ENCODE measurements at regions not wholly inside any gene's neighbourhood (a gene's known extent, or its start where the extent isn't known, plus 50 kb on each side); places are given as distances from the start of the nearest gene placed in this dataset.

GRCh38 chr6:28696167-28696566 is 170.5 kb downstream of the GPX5 start:
- Mint-ChIP-seq H3K27ac (no peak overlapping the region), H3K9me3 (no peaks in the 10 kb centered on the region), H3K4me3 (no peak overlapping the region), H3K36me3 (peaks cover 6% of the 10 kb centered on the region), H3K4me1 (peaks cover 5% of the 10 kb centered on the region), H3K27me3 (peaks cover 97% of the 10 kb centered on the region)
- ATAC-seq = no peak

- Mint-ChIP-seq H3K4me1 (peaks cover 5% of the 10 kb centered on the region), H3K36me3 (peaks cover 6% of the 10 kb centered on the region), H3K27me3 (peaks cover 97% of the 10 kb centered on the region), H3K9me3 (no peaks in the 10 kb centered on the region), H3K27ac (no peak overlapping the region), H3K4me3 (no peak overlapping the region)
- ATAC-seq = no peak
These were observed 171.0 kb downstream of the GPX5 start for GRCh38 chr6:28696682-28697081.

GRCh38 chr6:28707387-28708282 is 182.0 kb downstream of the GPX5 start:
- ATAC-seq = no peak
- Mint-ChIP-seq H3K27me3 (peaks cover 86% of the 10 kb centered on the region), H3K36me3 (peaks cover 17% of the 10 kb centered on the region), H3K9me3 (peaks cover 19% of the 10 kb centered on the region), H3K4me3 (no peak overlapping the region), H3K4me1 (peaks cover 6% of the 10 kb centered on the region), H3K27ac (no peak overlapping the region)

DNA sequence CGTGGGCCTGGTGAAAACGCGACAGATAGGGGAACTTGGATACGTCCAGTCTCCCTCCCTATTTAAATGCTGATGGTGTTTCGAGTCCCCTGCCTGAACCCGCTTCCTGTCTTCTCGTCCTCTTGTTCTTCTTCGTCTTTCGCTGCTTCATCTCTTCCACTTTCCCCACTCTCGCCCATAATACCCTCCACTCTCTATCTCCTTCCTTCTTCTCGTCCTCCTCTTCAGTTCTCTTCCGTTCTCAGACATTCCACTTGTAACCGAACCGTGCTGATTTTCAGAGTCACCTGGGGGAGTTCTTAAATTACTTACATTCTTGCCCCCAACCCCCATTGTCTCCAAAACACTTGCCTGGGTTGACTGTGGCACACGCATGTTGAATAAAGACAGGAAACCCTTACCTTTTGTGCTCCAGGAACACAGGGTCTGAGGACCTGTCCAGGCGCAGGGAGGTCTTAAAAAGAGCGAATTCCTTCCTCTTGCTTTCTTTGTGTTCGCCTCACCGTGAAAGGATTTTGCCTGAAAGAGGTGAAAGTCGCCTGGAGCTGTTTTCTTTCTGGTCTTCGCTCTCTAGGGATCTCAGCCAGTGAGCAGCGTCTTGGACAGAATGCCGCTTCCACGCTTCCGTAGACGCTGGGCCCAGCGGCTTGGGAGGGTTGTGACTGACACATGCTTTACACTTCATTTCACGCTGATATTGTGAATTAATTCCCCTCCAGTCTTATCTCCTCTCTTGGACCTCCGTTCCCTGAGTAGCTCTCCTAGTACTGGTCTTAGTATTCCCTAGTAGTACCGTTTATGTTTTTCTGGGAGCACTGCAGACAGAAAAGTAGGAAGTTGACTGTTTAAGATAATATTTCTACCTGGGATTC is 184.0 kb downstream of the GPX5 start:
- H3K36me3 Mint-ChIP-seq = peaks cover 17% of the 10 kb centered on the region
- no peak overlapping the region for H3K27ac Mint-ChIP-seq
- peak overlapping the region; percentile 1 for H3K4me3 Mint-ChIP-seq
- H3K9me3 Mint-ChIP-seq = peaks cover 19% of the 10 kb centered on the region
- no peak for ATAC-seq
- H3K4me1 Mint-ChIP-seq = peaks cover 6% of the 10 kb centered on the region
- peaks cover 65% of the 10 kb centered on the region for H3K27me3 Mint-ChIP-seq

GRCh38 chr6:28710466-28711191 is 184.9 kb downstream of the GPX5 start:
- Mint-ChIP-seq H3K4me3 (no peak overlapping the region), H3K36me3 (peaks cover 17% of the 10 kb centered on the region), H3K27me3 (peaks cover 56% of the 10 kb centered on the region)

GRCh38 chr6:28711325-28711724 is 185.6 kb downstream of the GPX5 start:
- ATAC-seq = no peak
- H3K27me3 Mint-ChIP-seq = peaks cover 49% of the 10 kb centered on the region
- peaks cover 6% of the 10 kb centered on the region for H3K4me1 Mint-ChIP-seq
- no peak overlapping the region for H3K27ac Mint-ChIP-seq
- H3K36me3 Mint-ChIP-seq = peaks cover 17% of the 10 kb centered on the region
- H3K4me3 Mint-ChIP-seq = no peak overlapping the region
- H3K9me3 Mint-ChIP-seq = peaks cover 19% of the 10 kb centered on the region

More at GRCh38 chr6:28710466-28711191, 184.9 kb downstream of the GPX5 start:
- H3K27ac Mint-ChIP-seq = no peak overlapping the region
- peaks cover 6% of the 10 kb centered on the region for H3K4me1 Mint-ChIP-seq
- no peak for ATAC-seq
- peaks cover 19% of the 10 kb centered on the region for H3K9me3 Mint-ChIP-seq

DNA sequence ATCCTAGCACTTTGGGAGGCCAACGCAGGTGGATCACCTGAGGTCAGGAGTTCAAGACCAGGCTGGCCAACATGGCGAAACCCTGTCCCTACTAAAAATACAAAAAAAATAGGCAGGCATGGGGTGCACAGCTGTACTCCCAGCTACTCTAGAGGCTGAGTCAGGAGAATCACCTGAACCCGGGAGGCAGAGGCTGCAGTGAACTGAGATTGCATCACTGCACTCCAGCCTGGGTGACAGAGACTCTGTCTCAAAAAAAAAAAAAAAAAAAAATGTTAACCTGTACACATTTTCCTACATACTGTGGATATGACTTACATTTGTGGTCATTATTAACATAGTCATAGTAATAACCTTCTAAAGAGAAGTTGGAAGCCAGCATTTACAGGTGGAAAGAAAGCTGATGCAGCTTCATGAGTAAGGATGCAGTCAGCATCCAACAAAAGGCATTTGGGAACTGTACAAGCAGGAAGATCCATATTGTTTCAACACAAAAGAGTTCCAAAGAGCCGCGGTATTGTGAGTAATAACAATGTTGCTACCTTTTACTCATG is 186.2 kb downstream of the GPX5 start:
- Mint-ChIP-seq H3K36me3 (peaks cover 15% of the 10 kb centered on the region), H3K27ac (no peak overlapping the region), H3K27me3 (peaks cover 44% of the 10 kb centered on the region), H3K9me3 (peaks cover 17% of the 10 kb centered on the region), H3K4me3 (no peak overlapping the region), H3K4me1 (peaks cover 6% of the 10 kb centered on the region)
- ATAC-seq = no peak

DNA sequence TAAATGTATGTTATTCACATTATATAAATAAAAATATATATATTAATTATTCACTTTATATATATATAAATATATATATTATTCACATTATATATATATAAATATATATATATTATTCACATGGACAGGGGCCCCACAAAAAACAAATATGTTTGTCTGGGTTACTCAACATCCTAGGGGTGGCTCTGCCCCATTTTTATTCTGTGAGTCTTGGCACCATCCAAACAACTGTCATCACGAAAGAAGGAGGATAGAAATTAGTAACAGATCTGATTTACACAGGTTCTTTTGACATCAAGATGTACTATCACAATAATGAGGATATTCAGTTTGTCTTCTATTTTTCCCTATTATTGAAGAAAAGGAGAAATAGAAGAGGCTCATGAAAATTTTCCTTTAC is 187.3 kb downstream of the GPX5 start:
- Mint-ChIP-seq H3K9me3 (peaks cover 8% of the 10 kb centered on the region), H3K36me3 (peaks cover 7% of the 10 kb centered on the region), H3K27ac (no peak overlapping the region), H3K27me3 (peaks cover 33% of the 10 kb centered on the region), H3K4me3 (no peak overlapping the region), H3K4me1 (peaks cover 6% of the 10 kb centered on the region)
- ATAC-seq = no peak

DNA sequence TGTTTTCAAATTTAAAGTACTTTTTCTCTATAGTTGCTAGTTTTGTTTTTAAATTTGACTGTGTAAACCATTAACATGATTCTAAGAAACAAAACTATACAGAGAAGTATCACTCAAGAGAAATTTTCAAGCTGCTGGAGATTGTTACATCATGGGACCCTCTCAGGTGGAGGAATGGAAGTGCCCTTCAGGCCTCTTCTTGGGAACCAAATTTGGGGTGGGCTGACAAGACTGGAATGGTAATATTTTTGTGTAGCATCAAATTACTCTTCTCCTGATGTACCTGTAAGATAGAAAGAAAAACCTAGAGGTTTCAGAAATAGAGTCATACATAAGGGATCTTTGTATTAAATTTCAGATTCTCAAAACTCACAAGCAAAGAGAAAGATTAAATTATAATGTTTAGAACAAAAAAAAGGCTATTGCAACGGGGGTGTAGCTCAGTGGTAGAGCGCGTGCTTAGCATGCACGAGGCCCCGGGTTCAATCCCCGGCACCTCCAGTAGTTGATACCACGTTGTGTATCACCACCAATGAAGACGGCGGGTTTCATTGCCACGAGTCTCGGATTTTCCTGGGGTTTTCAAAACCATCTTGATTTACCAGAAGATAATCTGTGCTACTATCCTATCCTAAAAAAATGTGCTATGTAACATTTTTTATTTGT is 193.7 kb downstream of the GPX5 start:
- Mint-ChIP-seq H3K9me3 (no peaks in the 10 kb centered on the region), H3K36me3 (no peaks in the 10 kb centered on the region), H3K4me1 (no peaks in the 10 kb centered on the region), H3K27me3 (peaks cover 26% of the 10 kb centered on the region), H3K27ac (no peak overlapping the region), H3K4me3 (no peak overlapping the region)
- ATAC-seq = no peak

- no peak for ATAC-seq
- H3K9me3 Mint-ChIP-seq = no peaks in the 10 kb centered on the region
These were observed 194.9 kb downstream of the GPX5 start for GRCh38 chr6:28720357-28721231.

DNA sequence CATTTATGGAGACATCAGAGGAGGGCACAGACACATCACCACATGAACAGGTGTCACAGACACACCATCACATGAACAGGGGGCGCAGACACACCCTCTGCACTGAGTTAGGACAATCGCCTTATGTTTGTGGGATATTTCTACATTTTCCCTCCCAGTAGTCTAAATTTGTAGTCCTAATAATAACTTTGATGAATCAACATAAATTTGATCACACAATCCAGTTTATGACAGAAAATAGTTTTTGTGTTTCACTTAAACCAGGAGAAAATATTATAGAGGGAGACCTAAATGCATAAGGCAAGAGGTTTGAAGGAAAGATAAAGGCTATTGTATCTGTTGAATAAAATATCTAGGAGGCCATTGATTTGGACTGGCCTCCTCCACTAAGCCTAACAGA is 195.7 kb downstream of the GPX5 start:
- H3K4me3 Mint-ChIP-seq = no peak overlapping the region
- H3K36me3 Mint-ChIP-seq = no peaks in the 10 kb centered on the region
- H3K27ac Mint-ChIP-seq = no peak overlapping the region
- no peaks in the 10 kb centered on the region for H3K4me1 Mint-ChIP-seq
- no peak for ATAC-seq
- H3K27me3 Mint-ChIP-seq = peaks cover 40% of the 10 kb centered on the region
- no peaks in the 10 kb centered on the region for H3K9me3 Mint-ChIP-seq

More at GRCh38 chr6:28720357-28721231, 194.9 kb downstream of the GPX5 start:
- Mint-ChIP-seq H3K4me3 (no peak overlapping the region), H3K27me3 (peaks cover 38% of the 10 kb centered on the region), H3K36me3 (no peaks in the 10 kb centered on the region), H3K27ac (no peak overlapping the region), H3K4me1 (no peaks in the 10 kb centered on the region)

DNA sequence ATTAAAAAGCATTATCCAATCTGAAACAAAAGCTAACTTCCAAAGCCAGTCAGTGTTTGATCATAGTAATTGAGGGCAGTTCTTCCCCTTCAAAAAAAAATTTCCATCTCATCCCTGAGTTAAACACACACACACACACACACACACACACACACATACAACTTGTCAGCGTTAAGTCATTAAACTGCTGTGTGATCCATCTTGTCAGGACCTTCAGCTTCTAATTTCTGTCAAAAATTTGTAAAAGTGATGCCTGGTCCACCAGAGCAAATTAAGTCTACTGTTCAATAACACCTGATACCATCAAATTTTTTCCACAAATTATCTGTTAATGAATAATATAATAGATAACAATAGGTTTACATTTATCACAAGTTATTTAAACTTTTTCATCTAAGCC is 198.7 kb downstream of the GPX5 start:
- H3K4me1 Mint-ChIP-seq = peaks cover 16% of the 10 kb centered on the region
- H3K9me3 Mint-ChIP-seq = peaks cover 4% of the 10 kb centered on the region
- peaks cover 60% of the 10 kb centered on the region for H3K27me3 Mint-ChIP-seq
- no peak for ATAC-seq
- H3K27ac Mint-ChIP-seq = no peak overlapping the region
- no peak overlapping the region for H3K4me3 Mint-ChIP-seq
- H3K36me3 Mint-ChIP-seq = no peaks in the 10 kb centered on the region

- Mint-ChIP-seq H3K4me3 (no peak overlapping the region), H3K4me1 (peaks cover 17% of the 10 kb centered on the region), H3K9me3 (peaks cover 4% of the 10 kb centered on the region), H3K36me3 (no peaks in the 10 kb centered on the region), H3K27ac (no peak overlapping the region), H3K27me3 (peaks cover 69% of the 10 kb centered on the region)
- no peak for ATAC-seq
These were observed 198.4 kb downstream of the TRIM27 start for GRCh38 chr6:28725274-28725809.
